Skeletal muscle tissue (tissue), 3 donors: ENCODE measurements at regions not wholly inside any gene's neighbourhood (a gene's known extent, or its start where the extent isn't known, plus 50 kb on each side); places are given as distances from the start of the nearest gene placed in this dataset.

Experiments used
- H3K27ac ChIP-seq: one replicate; pipeline ENCODE4 v1.7.0; 2013; ENCODE audit warnings: mild to moderate bottlenecking, low read depth, low read length, inconsistent platforms
- H3K27me3 ChIP-seq, 3 donors: one replicate each; pipeline ENCODE4 v1.7.0; 2013; ENCODE audit warnings: low read length in 3 of 3; ENCODE audit not compliant: control insufficient read depth in 3 of 3, insufficient read depth in 3 of 3
- H3K36me3 ChIP-seq, 3 donors: one replicate each; pipeline ENCODE4 v1.7.0; 2013; ENCODE audit warnings: low read length in 3 of 3; ENCODE audit not compliant: control insufficient read depth in 3 of 3, insufficient read depth in 3 of 3
- H3K4me1 ChIP-seq, 3 donors: one replicate each; pipeline ENCODE4 v1.7.0; 2013; ENCODE audit warnings: low read length in 3 of 3, mild to moderate bottlenecking in 3 of 3; ENCODE audit not compliant: control insufficient read depth in 3 of 3, insufficient read depth in 3 of 3
- H3K4me3 ChIP-seq, 3 donors: one replicate each; pipeline ENCODE4 v1.7.0; 2013; ENCODE audit warnings: low read length in 3 of 3
- H3K9ac ChIP-seq, 3 donors: one replicate each; pipeline ENCODE4 v1.7.0; 2013; ENCODE audit warnings: low read length in 3 of 3, mild to moderate bottlenecking in 3 of 3, moderate library complexity in 2 of 3, low read depth in 1 of 3
- H3K9me3 ChIP-seq, 3 donors: one replicate each; pipeline ENCODE4 v1.7.0; 2013; ENCODE audit warnings: low read length in 3 of 3; ENCODE audit not compliant: control insufficient read depth in 3 of 3
- donor health status: Osteomylitis.

DNA sequence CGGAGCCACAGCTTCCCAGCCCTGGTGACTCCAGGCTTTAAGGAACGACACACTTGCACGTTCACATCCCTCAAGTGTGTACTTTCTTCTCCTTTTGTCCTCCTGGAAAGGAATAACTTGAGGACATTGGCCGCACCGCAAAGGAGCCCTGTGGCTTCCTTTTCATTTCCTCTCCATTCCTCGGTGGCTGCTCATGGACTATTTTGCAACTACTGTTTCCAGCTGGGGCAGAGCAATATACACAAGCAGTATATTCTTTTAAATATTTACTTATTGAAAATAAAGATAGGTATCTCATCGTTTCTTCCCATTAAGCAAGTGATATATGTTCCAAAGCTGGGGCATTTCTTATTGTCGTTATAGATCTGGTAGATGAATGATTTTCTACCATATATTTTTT, 97.2 kb upstream of the LYZL1 start:
- peaks cover 0 to 5% (median 0%) of the 10 kb centered on the region in 3 donors for H3K4me1 ChIP-seq
- H3K9me3 ChIP-seq, result no peaks in the 10 kb centered on the region
- no peaks in the 10 kb centered on the region for H3K36me3 ChIP-seq
- no peak overlapping the region for H3K27ac ChIP-seq
- no peak overlapping the region for H3K4me3 ChIP-seq
- no peaks in the 10 kb centered on the region for H3K27me3 ChIP-seq
- no peak overlapping the region for H3K9ac ChIP-seq

DNA sequence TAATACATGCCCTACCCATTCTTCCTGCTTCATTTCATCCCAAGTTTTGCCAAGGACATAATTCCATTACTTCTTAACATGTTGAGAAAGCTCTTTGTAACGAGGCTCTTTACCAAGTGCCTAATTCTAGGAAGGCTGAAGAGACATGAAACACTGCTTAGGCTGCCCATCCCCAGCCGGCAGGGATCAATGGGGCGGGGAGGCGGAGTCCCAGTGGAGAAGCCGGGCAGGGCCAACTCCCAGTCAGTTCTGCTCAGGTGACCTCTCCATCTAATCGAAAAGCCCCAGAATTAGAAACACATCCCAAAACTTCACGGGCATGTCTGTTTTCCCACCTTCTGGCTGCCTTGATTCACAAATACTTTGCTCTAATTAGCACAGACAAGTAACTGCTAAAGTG, 89.5 kb upstream of the LYZL1 start:
- no peaks in the 10 kb centered on the region for H3K36me3 ChIP-seq
- no peaks in the 10 kb centered on the region for H3K9me3 ChIP-seq
- H3K9ac ChIP-seq, result no peak overlapping the region
- H3K4me3 ChIP-seq, result no peak overlapping the region
- no peak overlapping the region for H3K27ac ChIP-seq
- peaks cover 0 to 3% (median 0%) of the 10 kb centered on the region in 3 donors for H3K27me3 ChIP-seq
- no peaks in the 10 kb centered on the region for H3K4me1 ChIP-seq

DNA sequence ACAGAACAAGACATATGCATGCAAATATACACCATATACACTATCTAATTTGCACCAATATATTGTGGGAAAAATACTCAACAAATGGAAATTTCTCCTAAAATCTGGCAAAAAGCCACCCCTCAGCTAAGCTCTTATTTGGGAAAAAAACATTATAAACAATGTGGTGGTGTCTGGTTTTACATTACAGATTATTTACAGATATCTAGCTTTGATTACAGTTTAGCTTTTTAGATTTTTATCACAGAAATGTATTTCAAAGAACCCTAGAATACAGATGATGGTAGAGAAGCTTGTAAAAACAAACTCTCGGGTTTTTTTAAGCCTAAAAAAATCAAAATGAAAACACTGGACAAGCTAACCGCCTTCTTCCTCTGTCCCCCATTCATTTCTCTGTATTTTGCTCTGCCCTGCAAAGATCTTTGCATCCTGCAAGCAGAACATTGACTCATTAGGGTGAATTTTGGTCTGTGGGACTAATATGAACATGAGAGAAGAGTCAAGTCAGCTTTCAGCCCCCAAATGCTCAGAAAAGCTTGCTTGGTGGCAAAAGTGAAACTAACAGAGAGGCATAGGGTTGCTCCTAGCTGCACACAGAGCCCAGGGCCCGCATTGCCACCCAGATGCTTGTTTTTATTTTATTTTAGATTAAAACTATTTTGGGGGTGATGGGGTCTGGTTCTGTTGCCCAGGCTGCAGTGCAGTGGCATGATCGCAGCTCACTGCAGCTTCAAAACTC, 88.8 kb upstream of the LYZL1 start:
- Histone ChIP-seq H3K36me3 (no peaks in the 10 kb centered on the region), H3K9me3 (no peaks in the 10 kb centered on the region), H3K9ac (no peak overlapping the region), H3K27me3 (peaks cover 0 to 3% (median 0%) of the 10 kb centered on the region in 3 donors), H3K27ac (no peak overlapping the region), H3K4me3 (no peak overlapping the region), H3K4me1 (no peaks in the 10 kb centered on the region)

DNA sequence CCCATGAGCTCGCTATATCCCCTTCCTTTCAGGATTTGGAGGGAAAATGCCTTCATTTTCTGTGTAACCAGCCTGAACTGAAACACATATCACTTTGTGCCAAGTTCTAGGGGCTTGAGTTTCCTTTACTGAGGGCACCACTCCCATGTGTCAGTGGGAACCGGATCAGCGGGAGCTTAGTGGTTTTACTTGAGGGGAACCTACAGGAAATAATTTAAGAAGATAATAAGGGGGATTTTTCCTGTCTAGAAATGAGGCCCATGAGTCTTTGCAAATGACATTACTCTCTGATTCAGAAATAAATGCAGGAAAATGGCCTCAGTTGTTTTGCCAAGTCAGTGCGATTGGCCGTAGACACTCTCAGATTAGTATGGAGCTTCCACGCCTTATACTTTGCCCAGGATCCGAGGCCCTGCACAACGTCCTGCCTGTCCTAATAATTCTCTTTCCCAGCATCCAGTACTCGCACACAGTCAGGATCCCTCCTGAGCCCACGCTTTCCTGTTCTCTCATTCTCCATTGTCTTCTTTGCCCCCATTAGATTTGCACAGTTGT, 86.4 kb upstream of the LYZL1 start:
- Histone ChIP-seq H3K4me1 (no peaks in the 10 kb centered on the region), H3K9ac (no peak overlapping the region), H3K36me3 (no peaks in the 10 kb centered on the region), H3K27me3 (peaks cover 0 to 3% (median 0%) of the 10 kb centered on the region in 3 donors), H3K9me3 (no peaks in the 10 kb centered on the region), H3K4me3 (no peak overlapping the region), H3K27ac (no peak overlapping the region)

DNA sequence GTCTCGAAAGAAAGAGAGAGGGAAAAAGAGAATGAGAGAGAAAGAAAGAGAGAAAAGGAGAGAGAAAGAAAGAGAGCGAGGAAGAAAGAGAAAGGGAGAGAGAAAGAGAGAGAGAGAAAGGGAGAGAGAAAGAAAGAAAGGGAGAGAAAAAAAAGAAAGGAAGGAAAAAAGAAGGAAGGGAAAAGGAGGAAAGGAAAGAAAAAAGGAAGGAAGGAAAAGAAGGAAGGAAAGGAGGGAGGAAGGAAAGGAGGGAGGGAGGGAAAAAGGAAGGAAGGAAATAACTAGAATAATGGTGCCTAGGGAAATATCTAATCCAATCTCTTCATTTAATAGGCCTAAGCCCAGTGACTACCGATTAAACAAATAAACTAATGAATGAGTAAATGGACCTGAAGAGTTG, 85.4 kb upstream of the LYZL1 start:
- Histone ChIP-seq H3K9me3 (no peaks in the 10 kb centered on the region), H3K27me3 (peaks cover 0 to 3% (median 0%) of the 10 kb centered on the region in 3 donors), H3K27ac (no peak overlapping the region), H3K4me3 (no peak overlapping the region), H3K4me1 (no peaks in the 10 kb centered on the region), H3K36me3 (no peaks in the 10 kb centered on the region), H3K9ac (no peak overlapping the region)

DNA sequence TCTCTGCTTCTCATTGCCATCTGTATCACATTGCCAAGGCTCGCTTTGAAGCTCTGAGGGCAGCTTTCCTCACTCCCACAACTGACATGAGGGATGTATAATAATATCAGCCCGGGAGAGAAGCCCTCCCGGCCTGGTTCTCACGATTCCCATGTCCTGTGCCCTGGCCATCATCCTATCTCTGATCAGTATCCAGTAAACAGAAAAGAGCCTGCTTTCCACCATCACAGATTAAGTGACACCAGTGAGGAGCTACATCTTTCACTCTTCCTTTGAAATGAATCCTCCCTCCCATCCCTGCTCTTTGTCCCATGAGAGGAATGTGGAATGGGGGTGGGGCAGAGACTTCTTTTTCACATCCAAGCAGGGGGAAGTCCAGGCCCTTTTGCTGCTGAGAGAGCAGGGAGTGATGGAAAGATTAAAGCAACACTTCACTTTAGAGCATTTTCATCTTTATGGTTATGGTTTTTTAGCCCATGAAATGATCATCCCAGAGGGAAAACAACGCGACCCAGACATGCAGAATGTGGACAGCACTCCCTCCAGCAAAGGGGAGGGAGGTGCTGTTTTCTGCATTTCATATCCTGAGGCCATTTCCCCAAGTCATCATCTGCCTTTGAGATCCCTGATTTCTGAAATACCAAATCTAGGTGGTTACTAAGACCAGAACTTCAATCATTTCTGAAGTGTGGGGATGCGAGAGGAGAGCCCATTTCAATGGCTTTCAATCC, 84.6 kb upstream of the LYZL1 start:
- H3K9me3 ChIP-seq, result no peaks in the 10 kb centered on the region
- H3K4me3 ChIP-seq, result no peak overlapping the region
- H3K27ac ChIP-seq, result no peak overlapping the region
- H3K4me1 ChIP-seq, result no peaks in the 10 kb centered on the region
- peaks cover 0 to 3% (median 0%) of the 10 kb centered on the region in 3 donors for H3K27me3 ChIP-seq
- H3K9ac ChIP-seq, result no peak overlapping the region
- H3K36me3 ChIP-seq, result no peaks in the 10 kb centered on the region

DNA sequence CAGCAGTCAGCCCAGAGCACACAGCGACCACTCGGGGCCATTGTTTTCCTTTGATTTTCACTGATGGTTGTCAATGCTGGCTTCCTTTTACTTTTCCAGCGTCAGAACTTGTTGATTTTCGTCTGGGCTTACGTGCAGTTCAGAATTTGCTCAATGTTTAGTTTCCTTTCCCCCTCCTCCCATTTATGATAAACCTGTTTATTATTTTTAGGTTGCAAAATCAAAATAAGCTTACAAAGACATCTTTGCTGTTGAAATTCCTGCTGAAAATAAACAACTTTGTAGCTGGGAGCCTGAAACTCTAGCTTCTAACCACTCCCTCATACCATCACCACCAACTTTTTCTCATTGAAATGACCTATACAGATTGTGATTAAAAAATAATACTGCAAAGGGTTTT, 83.1 kb upstream of the LYZL1 start:
- Histone ChIP-seq H3K4me3 (no peak overlapping the region), H3K36me3 (no peaks in the 10 kb centered on the region), H3K27me3 (peaks cover 0 to 3% (median 0%) of the 10 kb centered on the region in 3 donors), H3K9me3 (peaks cover 0 to 9% (median 4%) of the 10 kb centered on the region in 3 donors), H3K4me1 (no peaks in the 10 kb centered on the region), H3K27ac (no peak overlapping the region), H3K9ac (no peak overlapping the region)

DNA sequence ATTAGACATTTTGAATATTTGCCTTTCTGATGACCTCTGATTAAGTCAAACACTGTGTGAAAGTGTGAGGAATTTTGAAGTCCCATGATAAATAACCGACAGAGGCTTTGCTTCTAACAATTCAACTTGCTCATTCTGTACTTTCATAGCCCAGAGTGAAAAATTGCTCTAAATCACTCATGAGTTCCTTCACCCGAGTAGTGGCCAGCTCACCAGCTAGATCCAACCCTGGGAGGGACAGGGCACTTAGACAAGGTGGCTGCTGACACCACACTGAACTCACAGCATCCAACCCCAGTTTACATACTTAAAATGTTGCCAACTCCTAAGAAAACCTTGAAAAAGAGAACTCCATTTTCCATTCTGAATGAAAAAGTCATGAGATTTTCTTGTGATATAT, 80.0 kb upstream of the LYZL1 start:
- H3K4me3 ChIP-seq, result no peak overlapping the region
- H3K9me3 ChIP-seq, result peaks cover 0 to 13% (median 4%) of the 10 kb centered on the region in 3 donors
- H3K27me3 ChIP-seq, result no peaks in the 10 kb centered on the region
- H3K36me3 ChIP-seq, result no peaks in the 10 kb centered on the region
- H3K9ac ChIP-seq, result no peak overlapping the region
- no peak overlapping the region for H3K27ac ChIP-seq
- H3K4me1 ChIP-seq, result no peaks in the 10 kb centered on the region

DNA sequence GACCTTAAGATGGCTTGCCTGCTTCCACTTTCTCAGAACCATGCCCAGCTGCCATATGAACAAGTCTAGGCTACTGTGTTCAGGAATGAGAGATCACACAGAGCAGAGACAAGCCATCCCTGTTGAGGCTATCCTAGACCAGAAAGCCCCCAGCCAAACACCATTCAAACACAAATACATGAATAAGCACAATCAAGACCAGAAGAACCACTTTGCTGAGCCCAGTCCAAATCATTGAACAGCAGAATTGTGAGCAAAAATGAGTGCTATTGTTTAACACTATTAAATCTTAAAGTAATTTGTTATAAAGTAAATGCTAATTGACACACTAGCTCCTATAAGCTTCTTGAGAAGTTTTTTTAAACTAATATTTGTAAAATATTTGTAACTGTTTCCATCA, 79.0 kb upstream of the LYZL1 start:
- H3K9ac ChIP-seq, result no peak overlapping the region
- no peaks in the 10 kb centered on the region for H3K4me1 ChIP-seq
- H3K9me3 ChIP-seq, result peaks cover 0 to 13% (median 4%) of the 10 kb centered on the region in 3 donors
- H3K4me3 ChIP-seq, result no peak overlapping the region
- no peak overlapping the region for H3K27ac ChIP-seq
- no peaks in the 10 kb centered on the region for H3K27me3 ChIP-seq
- no peaks in the 10 kb centered on the region for H3K36me3 ChIP-seq

DNA sequence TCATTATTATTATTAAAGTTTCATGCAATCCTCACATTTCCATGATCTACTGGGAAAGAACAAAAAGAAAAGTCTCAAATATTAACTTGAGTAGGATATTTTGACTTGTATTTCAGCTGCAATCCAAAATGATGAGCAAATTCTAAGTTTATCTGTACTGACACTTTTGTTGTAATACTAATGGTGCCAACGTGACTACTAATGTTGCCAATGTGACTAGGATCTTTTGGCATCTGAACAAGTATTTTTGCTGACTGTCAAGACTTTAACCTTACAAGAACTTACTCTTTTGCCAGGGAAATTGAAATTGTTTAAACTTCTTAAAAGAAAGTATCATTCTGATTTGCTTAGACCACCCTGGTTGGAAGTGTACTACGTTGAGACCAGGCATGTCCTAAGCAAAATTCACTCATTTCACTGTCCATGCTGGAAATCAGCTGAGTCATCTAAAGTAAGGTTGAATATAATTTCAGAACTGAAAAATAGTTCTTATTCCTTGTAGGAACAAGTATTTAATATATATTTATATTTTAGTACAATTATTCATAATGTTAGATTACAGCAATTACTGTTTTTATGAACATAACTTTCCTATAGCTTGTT, 78.5 kb upstream of the LYZL1 start:
- Histone ChIP-seq H3K4me3 (no peak overlapping the region), H3K36me3 (no peaks in the 10 kb centered on the region), H3K9ac (no peak overlapping the region), H3K27me3 (no peaks in the 10 kb centered on the region), H3K4me1 (no peaks in the 10 kb centered on the region), H3K27ac (no peak overlapping the region), H3K9me3 (peaks cover 0 to 13% (median 4%) of the 10 kb centered on the region in 3 donors)
